ENCODE measurements at regions not wholly inside any gene's neighbourhood (a gene's known extent, or its start where the extent isn't known, plus 50 kb on each side); places are given as distances from the start of the nearest gene placed in this dataset.

GRCh38 chr6:166743406-166744222 lies 116.6 kb upstream of the RPS6KA2 start:
- no peak for TF ChIP-seq POLR2AphosphoS5 (IDR thresholded peaks at IDR 0.05; ENCODE audit: low read depth, low read length)
- no peak for TF ChIP-seq TAF1 (IDR thresholded peaks at IDR 0.05; ENCODE audit: borderline replicate concordance, low read depth, low read length)
- TF ChIP-seq POLR2A (IDR thresholded peaks at IDR 0.05; ENCODE audit: low read depth, low read length) = no peak

All from GM12892 (cell line).